Middle frontal gyrus (tissue), 1 donor: ENCODE measurements at regions not wholly inside any gene's neighbourhood (a gene's known extent, or its start where the extent isn't known, plus 50 kb on each side); places are given as distances from the start of the nearest gene placed in this dataset.
"Not testable (repeated sequence)": the region's sequence is repeated elsewhere in the genome, so short reads cannot be mapped to it uniquely, and the experiment has no call there.

Source experiments
- DNase-seq: peaks from one replicate; pipeline ENCODE4 v3.0.0-alpha.2; 2015; ENCODE audit warnings: low spot score; ENCODE audit errors: extremely low spot score

- DNase-seq = not testable (repeated sequence)
Measured at GRCh38 chr5:148741766-148742165, 84.6 kb upstream of the ADRB2 start.

- not testable (repeated sequence) for DNase-seq
Measured at GRCh38 chr5:148744380-148744779, 82.0 kb upstream of the ADRB2 start.

- DNase-seq = no peak
Measured at GRCh38 chr5:148746826-148747535, 79.4 kb upstream of the ADRB2 start.

GRCh38 chr5:148747536-148747906 lies 78.9 kb upstream of the ADRB2 start:
- DNase-seq = no peak

GRCh38 chr5:148748702-148749392 lies 77.6 kb upstream of the ADRB2 start:
- no peak for DNase-seq

GRCh38 chr5:148750614-148751013 lies 75.8 kb upstream of the ADRB2 start:
- no peak for DNase-seq

GRCh38 chr5:148751025-148751424 lies 75.4 kb upstream of the ADRB2 start:
- DNase-seq = no peak

GRCh38 chr5:148752375-148752774 lies 74.0 kb upstream of the ADRB2 start:
- DNase-seq = not testable (repeated sequence)

- DNase-seq = no peak
Measured at GRCh38 chr5:148759101-148759500, 67.3 kb upstream of the ADRB2 start.

GRCh38 chr5:148760945-148761638 lies 65.3 kb upstream of the ADRB2 start:
- DNase-seq = no peak

- DNase-seq = no peak
Measured at GRCh38 chr5:148763996-148764395, 62.4 kb upstream of the ADRB2 start.

GRCh38 chr5:148765061-148765460 lies 61.4 kb upstream of the ADRB2 start:
- no peak for DNase-seq

GRCh38 chr5:148768806-148769415 lies 57.5 kb upstream of the ADRB2 start:
- no peak for DNase-seq

GRCh38 chr5:148769941-148770340 lies 56.5 kb upstream of the ADRB2 start:
- no peak for DNase-seq

GRCh38 chr5:148774313-148774712 lies 52.1 kb upstream of the ADRB2 start:
- DNase-seq = no peak

- no peak for DNase-seq
Measured at GRCh38 chr5:148776261-148776660, 50.1 kb upstream of the ADRB2 start.
